Hepatocyte (in vitro differentiated cells): ENCODE measurements at regions not wholly inside any gene's neighbourhood (a gene's known extent, or its start where the extent isn't known, plus 50 kb on each side); places are given as distances from the start of the nearest gene placed in this dataset.

Source experiments
- CTCF ChIP-seq: fragments of 200-600 bp; sonication (generic); IDR thresholded peaks from 2 replicates; pipeline ENCODE4 v1.5.1; 2016; ENCODE audit warnings: antibody characterized with exemption, mild to moderate bottlenecking; ENCODE audit not compliant: poor library complexity
- EZH2 ChIP-seq: fragments of 200-600 bp; sonication (generic); IDR thresholded peaks from 2 replicates; pipeline ENCODE4 v1.6.1; 2016; ENCODE audit warnings: antibody characterized with exemption, mild to moderate bottlenecking, borderline replicate concordance
- EZH2phosphoT487 ChIP-seq: fragments of 200-600 bp; sonication (generic); IDR thresholded peaks from one replicate; pipeline ENCODE4 v1.6.1; 2018; ENCODE audit warnings: antibody characterized with exemption, mild to moderate bottlenecking, low read depth, moderate library complexity; ENCODE audit not compliant: unreplicated experiment, severe bottlenecking

- TF ChIP-seq CTCF = no peak
- TF ChIP-seq EZH2 = no peak
- no peak for TF ChIP-seq EZH2phosphoT487
Observed at GRCh38 chr4:189806506-189806905, 134.2 kb upstream of the FRG1 start.
